Sigmoid colon (tissue), 6 donors: ENCODE measurements at regions not wholly inside any gene's neighbourhood (a gene's known extent, or its start where the extent isn't known, plus 50 kb on each side); places are given as distances from the start of the nearest gene placed in this dataset.

ENCODE experiments used
- DNase-seq: peaks from one replicate; pipeline ENCODE4 v3.0.0-alpha.2; 2019
- H3K27ac ChIP-seq, 4 donors: fragments of 200-600 bp; sonication (generic); one replicate each; pipeline ENCODE4 v1.5.1; 2016 to 2019; ENCODE audit warnings: mild to moderate bottlenecking in 1 of 4
- H3K27me3 ChIP-seq, 3 donors: fragments of 200-600 bp; sonication (generic); one replicate each; pipeline ENCODE4 v1.5.1; 2019; ENCODE audit warnings: mild to moderate bottlenecking in 1 of 3
- H3K36me3 ChIP-seq, 4 donors: fragments of 200-600 bp; sonication (generic); one replicate each; pipeline ENCODE4 v1.5.1; 2016 to 2019
- H3K4me1 ChIP-seq, 4 donors: fragments of 200-600 bp; sonication (generic); one replicate each; pipeline ENCODE4 v1.5.1; 2017 to 2019
- H3K4me3 ChIP-seq, 4 donors: fragments of 200-600 bp; sonication (generic); one replicate each; pipeline ENCODE4 v1.5.1; 2017 to 2019; ENCODE audit warnings: mild to moderate bottlenecking in 2 of 4, moderate library complexity in 1 of 4
- H3K9me3 ChIP-seq, 4 donors: fragments of 200-600 bp in 3 of 4; sonication (generic) in 3 of 4; one replicate each; pipeline versions ENCODE4 v1.5.1 to v1.6.1; 2013 to 2019
- CTCF ChIP-seq, 4 experiments: fragments of 450-650 bp in 3 of 4; fragments of 200-600 bp in 1 of 4; IDR thresholded peaks; one replicate each; pipeline ENCODE4 v1.5.1; 2016 to 2019; ENCODE audit warnings: antibody characterized with exemption in 4 of 4, mild to moderate bottlenecking in 3 of 4, moderate library complexity in 2 of 4
- EP300 ChIP-seq, 4 donors: sonication (generic); formaldehyde crosslinking; IDR thresholded peaks; one replicate each; pipeline ENCODE4 v1.6.1; 2017; ENCODE audit warnings: antibody characterized with exemption in 4 of 4
- POLR2A ChIP-seq, 2 donors: fragments of 450-650 bp; IDR thresholded peaks; one replicate each; pipeline ENCODE4 v1.6.1; 2016; ENCODE audit warnings: antibody characterized with exemption in 2 of 2, mild to moderate bottlenecking in 2 of 2, moderate library complexity in 2 of 2
- POLR2AphosphoS5 ChIP-seq, 4 donors: sonication (generic); formaldehyde crosslinking; IDR thresholded peaks; one replicate each; pipeline ENCODE4 v1.6.1; 2017; ENCODE audit warnings: antibody characterized with exemption in 4 of 4
- WGBS, 2 donors: extraction: QIAGEN DNeasy Blood & Tissue Kit; methylation state at CpG; one replicate each; pipeline ENCODE4 v1.1.7; 2013; 5-methylcytosine and 5-hydroxymethylcytosine counted together
- intact Hi-C: fragments of 100-400 bp; cut with DNase I; formaldehyde crosslinking; loops from one replicate; pipeline ENCODE4 v1.15.1; 2023
- donor health status: healthy with polysubstance abuse.
- donor health status: healthy.

GRCh38 chr19:5234412-5234811 lies 106.2 kb downstream of the PTPRS start:
- Histone ChIP-seq H3K27ac (no peak overlapping the region), H3K27me3 (no peaks in the 10 kb centered on the region), H3K4me3 (no peak overlapping the region), H3K9me3 (no peaks in the 10 kb centered on the region), H3K36me3 (peaks cover 9 to 38% (median 23%) of the 10 kb centered on the region in 4 donors), H3K4me1 (peaks cover 0 to 6% (median 3%) of the 10 kb centered on the region in 4 donors)
- DNase-seq, result no peak
- TF ChIP-seq POLR2AphosphoS5 (IDR thresholded peaks at IDR 0.05), result no peak
- no peak for TF ChIP-seq EP300 (IDR thresholded peaks at IDR 0.05)
- TF ChIP-seq POLR2A (IDR thresholded peaks at IDR 0.05), result no peak
- TF ChIP-seq CTCF (IDR thresholded peaks at IDR 0.05), result no peak
- intact Hi-C loops, result no loop called here
- 87 to 93% methylated on average over 3 of the region's 3 CpGs for WGBS, 2 donors

GRCh38 chr19:5232798-5233505 lies 107.7 kb downstream of the PTPRS start:
- TF ChIP-seq POLR2AphosphoS5 (IDR thresholded peaks at IDR 0.05), result no peak
- no peak for TF ChIP-seq POLR2A (IDR thresholded peaks at IDR 0.05)
- TF ChIP-seq EP300 (IDR thresholded peaks at IDR 0.05), result no peak
- no peak for TF ChIP-seq CTCF (IDR thresholded peaks at IDR 0.05)
- no peak for DNase-seq
- Histone ChIP-seq H3K27me3 (no peaks in the 10 kb centered on the region), H3K27ac (no peak overlapping the region), H3K4me3 (no peak overlapping the region), H3K4me1 (peaks cover 0 to 10% (median 3%) of the 10 kb centered on the region in 4 donors), H3K36me3 (peaks cover 0 to 24% (median 13%) of the 10 kb centered on the region in 4 donors), H3K9me3 (no peaks in the 10 kb centered on the region)
- WGBS, 2 donors, result 92 to 95% methylated on average over 12 of the region's 12 CpGs
- intact Hi-C loops, result no loop called here

- DNase-seq, result no peak
- intact Hi-C loops, result no loop called here
- TF ChIP-seq EP300 (IDR thresholded peaks at IDR 0.05) (no peak), POLR2A (IDR thresholded peaks at IDR 0.05) (no peak), CTCF (IDR thresholded peaks at IDR 0.05) (no peak), POLR2AphosphoS5 (IDR thresholded peaks at IDR 0.05) (no peak)
- Histone ChIP-seq H3K4me3 (no peak overlapping the region), H3K9me3 (no peaks in the 10 kb centered on the region), H3K4me1 (peaks cover 0 to 10% (median 3%) of the 10 kb centered on the region in 4 donors), H3K27me3 (no peaks in the 10 kb centered on the region), H3K27ac (no peak overlapping the region), H3K36me3 (peaks cover 0 to 15% (median 5%) of the 10 kb centered on the region in 4 donors)
- 73 to 91% methylated on average over 5 of the region's 5 CpGs for WGBS, 2 donors
These were observed 108.5 kb downstream of the PTPRS start for GRCh38 chr19:5231857-5232678.

DNA sequence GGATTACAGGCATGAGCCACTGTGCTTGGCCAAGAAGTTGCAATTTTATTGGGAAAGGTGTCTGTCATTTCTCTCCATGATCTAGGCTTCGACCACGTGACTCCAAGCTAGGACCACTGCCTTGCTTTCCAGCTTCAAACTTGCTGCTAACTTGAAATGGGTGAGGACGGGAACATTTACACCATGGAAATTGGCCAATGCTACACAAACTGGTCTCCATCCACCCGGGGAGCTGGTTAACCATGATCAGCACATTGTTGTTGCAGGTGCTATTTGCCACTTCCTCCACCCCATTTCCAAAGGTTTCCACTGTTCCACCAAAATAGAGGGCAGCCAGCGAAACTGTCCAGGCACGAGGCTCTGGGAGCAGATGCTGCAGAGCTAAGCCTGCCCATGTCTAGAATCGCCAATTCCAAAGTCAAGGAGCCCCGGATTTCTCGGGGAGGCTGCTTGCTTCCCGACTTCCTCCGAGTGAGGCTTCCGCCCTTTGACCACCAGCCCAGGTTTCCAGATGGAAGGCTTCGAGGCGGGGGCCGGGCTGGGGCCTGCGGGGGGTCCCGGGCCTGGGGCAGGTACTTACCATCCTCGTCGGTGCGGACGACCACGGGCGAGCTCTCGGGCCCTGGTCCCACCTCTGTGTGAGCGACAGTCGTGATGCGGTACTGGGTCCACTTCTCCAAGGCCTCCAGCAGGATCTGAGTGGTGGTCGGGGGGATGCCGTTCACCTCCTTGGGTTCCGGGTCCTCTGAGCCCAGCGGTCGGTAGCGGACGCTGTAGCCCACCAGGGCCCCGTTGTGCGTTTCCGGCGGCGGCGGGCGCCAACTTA lies 109.7 kb downstream of the PTPRS start:
- no peaks in the 10 kb centered on the region for H3K9me3 ChIP-seq
- TF ChIP-seq POLR2A (IDR thresholded peaks at IDR 0.05), result no peak
- no peak for TF ChIP-seq CTCF (IDR thresholded peaks at IDR 0.05)
- no peak for TF ChIP-seq EP300 (IDR thresholded peaks at IDR 0.05)
- TF ChIP-seq POLR2AphosphoS5 (IDR thresholded peaks at IDR 0.05), result no peak
- no peaks in the 10 kb centered on the region for H3K27me3 ChIP-seq
- H3K4me1 ChIP-seq, result peaks cover 0 to 10% (median 3%) of the 10 kb centered on the region in 4 donors
- H3K27ac ChIP-seq, result no peak overlapping the region
- no peak for DNase-seq
- H3K36me3 ChIP-seq, result peaks cover 0 to 8% (median 4%) of the 10 kb centered on the region in 4 donors
- intact Hi-C loops, result no loop called here
- WGBS, 2 donors, result 95 to 97% methylated on average over 41 of the region's 41 CpGs
- no peak overlapping the region for H3K4me3 ChIP-seq
